ENCODE measurements at regions not wholly inside any gene's neighbourhood (a gene's known extent, or its start where the extent isn't known, plus 50 kb on each side); places are given as distances from the start of the nearest gene placed in this dataset.

- Histone ChIP-seq H3K4me1 (no peaks in the 10 kb centered on the region), H3K36me3 (no peaks in the 10 kb centered on the region), H3K27me3 (no peaks in the 10 kb centered on the region), H3K27ac (peak overlapping the region in 3 of 5 donors; percentile 42 to 46 (median 44)), H3K4me3 (no peak overlapping the region), H3K9me3 (no peaks in the 10 kb centered on the region)
- intact Hi-C loops (cut with DNase I; ENCODE audit: low total_unique reads) = loop anchor here (10.0 kb wide), 1 partner anchor 204 kb away; no protein-coding TSS in a partner anchor
- no peak for DNase-seq
- no peak for TF ChIP-seq EP300 (IDR thresholded peaks at IDR 0.05)
- no peak for TF ChIP-seq CTCF (IDR thresholded peaks at IDR 0.05)
- no peak for TF ChIP-seq POLR2A (IDR thresholded peaks at IDR 0.05)
- no peak for TF ChIP-seq POLR2AphosphoS5 (IDR thresholded peaks at IDR 0.05)
Observed at GRCh38 chr2:55761024-55761423, 67.4 kb upstream of the PNPT1 start.

GRCh38 chr2:55760125-55760524 is 66.5 kb upstream of the PNPT1 start:
- Histone ChIP-seq H3K36me3 (no peaks in the 10 kb centered on the region), H3K4me1 (no peaks in the 10 kb centered on the region), H3K4me3 (no peak overlapping the region), H3K27me3 (no peaks in the 10 kb centered on the region), H3K9me3 (no peaks in the 10 kb centered on the region), H3K27ac (no peak overlapping the region)
- WGBS, 5 donors = 88 to 98% (median 97%) methylated on average over 2 of the region's 2 CpGs
- intact Hi-C loops (cut with DNase I; ENCODE audit: low total_unique reads) = loop anchor here (10.0 kb wide), 1 partner anchor 205 kb away; no protein-coding TSS in a partner anchor
- TF ChIP-seq POLR2AphosphoS5 (IDR thresholded peaks at IDR 0.05) (no peak), POLR2A (IDR thresholded peaks at IDR 0.05) (no peak), CTCF (IDR thresholded peaks at IDR 0.05) (no peak), EP300 (IDR thresholded peaks at IDR 0.05) (no peak)
- DNase-seq = no peak

GRCh38 chr2:55759271-55759921 is 65.8 kb upstream of the PNPT1 start:
- no peaks in the 10 kb centered on the region for H3K9me3 ChIP-seq
- TF ChIP-seq EP300 (IDR thresholded peaks at IDR 0.05) (no peak), CTCF (IDR thresholded peaks at IDR 0.05) (no peak), POLR2A (IDR thresholded peaks at IDR 0.05) (no peak), POLR2AphosphoS5 (IDR thresholded peaks at IDR 0.05) (no peak)
- no peaks in the 10 kb centered on the region for H3K27me3 ChIP-seq
- no peak overlapping the region for H3K4me3 ChIP-seq
- DNase-seq = no peak
- no peaks in the 10 kb centered on the region for H3K36me3 ChIP-seq
- H3K27ac ChIP-seq = no peak overlapping the region
- intact Hi-C loops (cut with DNase I; ENCODE audit: low total_unique reads) = no loop called here
- H3K4me1 ChIP-seq = no peaks in the 10 kb centered on the region
- WGBS, 5 donors = 73 to 82% (median 80%) methylated on average over 5 of the region's 5 CpGs

- DNase-seq = no peak
- Histone ChIP-seq H3K4me3 (no peak overlapping the region), H3K27me3 (no peaks in the 10 kb centered on the region), H3K9me3 (no peaks in the 10 kb centered on the region), H3K27ac (no peak overlapping the region), H3K4me1 (no peaks in the 10 kb centered on the region), H3K36me3 (no peaks in the 10 kb centered on the region)
- intact Hi-C loops (cut with DNase I; ENCODE audit: low total_unique reads) = no loop called here
- 36 to 81% (median 76%) methylated on average over 1 of the region's 1 CpG for WGBS, 5 donors
- TF ChIP-seq POLR2A (IDR thresholded peaks at IDR 0.05) (no peak), CTCF (IDR thresholded peaks at IDR 0.05) (no peak), POLR2AphosphoS5 (IDR thresholded peaks at IDR 0.05) (no peak), EP300 (IDR thresholded peaks at IDR 0.05) (no peak)
Observed at GRCh38 chr2:55751966-55752365, 58.3 kb upstream of the PNPT1 start.
